Uterus (tissue), 2 donors: ENCODE measurements at regions not wholly inside any gene's neighbourhood (a gene's known extent, or its start where the extent isn't known, plus 50 kb on each side); places are given as distances from the start of the nearest gene placed in this dataset.

Source experiments
- CTCF ChIP-seq, 4 experiments: fragments of 200-600 bp in 2 of 4; fragments of 450-650 bp in 2 of 4; sonication (generic) in 2 of 4; IDR thresholded peaks; one replicate each; pipeline ENCODE4 v1.5.1; 2016 to 2019; ENCODE audit warnings: antibody characterized with exemption in 4 of 4, mild to moderate bottlenecking in 2 of 4, moderate library complexity in 1 of 4
- POLR2A ChIP-seq, 2 donors: fragments of 450-650 bp; IDR thresholded peaks; one replicate each; pipeline ENCODE4 v1.6.1; 2016; ENCODE audit warnings: antibody characterized with exemption in 2 of 2, mild to moderate bottlenecking in 1 of 2, moderate library complexity in 1 of 2

DNA sequence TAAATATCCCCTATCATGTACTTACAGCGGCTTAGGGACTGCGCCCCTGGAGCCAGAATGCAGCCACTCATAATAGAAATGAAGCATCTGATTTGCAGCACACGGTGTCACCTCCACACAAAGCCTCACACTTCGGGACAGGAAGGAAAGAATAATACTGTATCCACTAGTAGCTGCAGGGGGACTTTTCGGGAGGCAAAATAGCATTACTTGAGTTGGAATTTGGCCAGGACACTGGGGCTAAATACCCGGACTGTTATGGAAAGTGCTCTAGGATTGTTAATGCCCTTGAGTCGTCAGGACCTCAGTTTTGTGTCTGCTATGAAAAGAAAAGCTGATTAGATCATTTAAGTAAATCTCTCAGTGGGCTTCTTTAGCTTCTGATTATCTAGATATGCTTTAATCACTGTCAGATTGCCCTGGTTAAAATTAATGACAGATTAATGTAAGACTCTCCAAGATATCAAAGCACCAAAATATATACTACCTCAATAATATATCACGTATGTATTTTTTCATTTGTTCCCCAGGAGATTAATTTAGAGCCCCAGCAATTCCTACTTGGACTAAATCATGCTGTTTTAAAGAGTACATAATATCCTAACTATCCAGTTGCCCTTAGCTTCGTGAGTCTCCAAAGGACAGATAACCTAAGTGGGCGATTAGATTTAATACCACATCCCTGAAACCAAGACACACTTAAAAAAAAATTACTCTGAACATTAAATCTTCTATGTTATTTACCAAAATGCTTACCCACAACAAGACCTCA is 173.0 kb upstream of the NEBL start:
- no peak for TF ChIP-seq POLR2A (IDR thresholded peaks at IDR 0.05)
- TF ChIP-seq CTCF (IDR thresholded peaks at IDR 0.05), result no peak
